K562 (cell line): ENCODE measurements at regions not wholly inside any gene's neighbourhood (a gene's known extent, or its start where the extent isn't known, plus 50 kb on each side); places are given as distances from the start of the nearest gene placed in this dataset.

Source experiments
- ARNT ChIP-seq, 2 experiments: fragments of 450-650 bp; IDR thresholded peaks; 2 replicates each; pipeline ENCODE4 v1.6.1; 2016; ENCODE audit warnings: mild to moderate bottlenecking in 1 of 2
- CBFB ChIP-seq: sonication (generic); formaldehyde crosslinking; IDR thresholded peaks from 2 replicates; pipeline ENCODE4 v1.4.0; 2020; ENCODE audit warnings: mild to moderate bottlenecking, missing genetic modification reagents
- CREBBP ChIP-seq: IDR thresholded peaks from one replicate; pipeline ENCODE4 v1.6.1; 2012; ENCODE audit warnings: low read depth, mild to moderate bottlenecking, control low read depth, inconsistent platforms, low read length
- EGR1 ChIP-seq: fragments of 450-650 bp; conservative IDR thresholded peaks from 2 replicates; pipeline ENCODE4 v1.6.1; 2017; ENCODE audit warnings: mild to moderate bottlenecking
- HDGF ChIP-seq: fragments of 450-650 bp; IDR thresholded peaks from 2 replicates; pipeline ENCODE4 v1.6.1; 2016
- JUN ChIP-seq, 2 experiments: sonication (generic) in 1 of 2; formaldehyde crosslinking in 1 of 2; IDR thresholded peaks; 2 replicates each; pipeline versions ENCODE4 v1.6.1 to v1.8.0; 2012 to 2022; ENCODE audit warnings: borderline replicate concordance in 2 of 2, mild to moderate bottlenecking in 2 of 2, improper control_type of control experiment in 1 of 2, low read depth in 1 of 2, low read length in 1 of 2, missing genetic modification reagents in 1 of 2
- L3MBTL2 ChIP-seq: fragments of 450-650 bp; IDR thresholded peaks from 2 replicates; pipeline ENCODE4 v1.6.1; 2016; ENCODE audit warnings: mild to moderate bottlenecking, moderate library complexity
- MBD2 ChIP-seq: sonication (generic); IDR thresholded peaks from 2 replicates; pipeline ENCODE4 v1.6.1; 2016; ENCODE audit warnings: low read depth, borderline replicate concordance
- MEF2D ChIP-seq: conservative IDR thresholded peaks from 2 replicates; pipeline ENCODE4 v1.6.1; 2016; ENCODE audit warnings: low read depth, missing genetic modification characterization, missing compliant biosample characterization
- NFE2 ChIP-seq: IDR thresholded peaks from 2 replicates; pipeline ENCODE4 v1.6.1; 2014; ENCODE audit warnings: antibody characterized with exemption, low read depth
- NUFIP1 ChIP-seq: fragments of 450-650 bp; IDR thresholded peaks from 2 replicates; pipeline ENCODE4 v1.6.1; 2018; ENCODE audit not compliant: partially characterized antibody
- OTX1 ChIP-seq: fragments of 450-650 bp; formaldehyde crosslinking; IDR thresholded peaks from 2 replicates; pipeline ENCODE4 v1.4.0; 2022; ENCODE audit warnings: mild to moderate bottlenecking
- PHF8 ChIP-seq: fragments of 200-600 bp; sonication (generic); IDR thresholded peaks from 2 replicates; pipeline ENCODE4 v1.6.1; 2012; ENCODE audit warnings: mixed run types, mild to moderate bottlenecking, inconsistent platforms, low read length, moderate library complexity, borderline replicate concordance
- PML ChIP-seq: IDR thresholded peaks from 2 replicates; pipeline ENCODE4 v1.6.1; 2012; ENCODE audit warnings: low read length, inconsistent platforms
- RBBP5 ChIP-seq: fragments of 200-600 bp; sonication (generic); IDR thresholded peaks from 2 replicates; pipeline ENCODE4 v1.6.1; 2012; ENCODE audit warnings: borderline replicate concordance, mild to moderate bottlenecking, low read length, control low read depth, inconsistent platforms; ENCODE audit not compliant: insufficient read depth, poor library complexity, severe bottlenecking
- SP1 ChIP-seq: sonication (generic); formaldehyde crosslinking; IDR thresholded peaks from 2 replicates; pipeline ENCODE4 v1.8.1; 2022; ENCODE audit warnings: mild to moderate bottlenecking, missing genetic modification reagents
- TCF7 ChIP-seq: sonication (generic); IDR thresholded peaks from 2 replicates; pipeline ENCODE4 v1.6.1; 2016; ENCODE audit warnings: antibody characterized with exemption, borderline replicate concordance
- TCFL5 ChIP-seq: fragments of 250-450 bp; sonication (Bioruptor Pico); conservative IDR thresholded peaks from 2 replicates; pipeline ENCODE4 v1.6.1; 2021; ENCODE audit warnings: mild to moderate bottlenecking, moderate library complexity, matching md5 sums
- ZBTB1 ChIP-seq: sonication (generic); formaldehyde crosslinking; IDR thresholded peaks from 2 replicates; pipeline ENCODE4 v1.8.1; 2023; ENCODE audit warnings: missing genetic modification reagents, low read depth, mild to moderate bottlenecking, borderline replicate concordance
- ZNF280A ChIP-seq: fragments of 450-650 bp; IDR thresholded peaks from 2 replicates; pipeline ENCODE4 v1.6.1; 2018; ENCODE audit warnings: mild to moderate bottlenecking, low read depth; ENCODE audit not compliant: partially characterized antibody
- ZNF584 ChIP-seq: fragments of 200-800 bp; sonication (Bioruptor generic); IDR thresholded peaks from 2 replicates; pipeline ENCODE4 v1.6.1; 2016; ENCODE audit warnings: low read depth, mild to moderate bottlenecking, missing genetic modification characterization, missing compliant biosample characterization
- ZNF592 ChIP-seq: fragments of 450-650 bp; IDR thresholded peaks from 2 replicates; pipeline ENCODE4 v1.6.1; 2017; ENCODE audit warnings: antibody characterized with exemption, mild to moderate bottlenecking
- ZNF780A ChIP-seq: fragments of 250-450 bp; sonication (Bioruptor Pico); IDR thresholded peaks from 2 replicates; pipeline ENCODE4 v1.5.0; 2021; ENCODE audit warnings: mild to moderate bottlenecking
- TF ChIP-seq, protein P1 (sequence below): fragments of 250-450 bp; sonication (Bioruptor Pico); IDR thresholded peaks from 2 replicates; pipeline ENCODE4 v1.5.1; 2021; ENCODE audit warnings: mild to moderate bottlenecking

GRCh38 chr20:55094353-55094861 lies 619.0 kb downstream of the DOK5 start (continued):
- TF ChIP-seq RBBP5 = no peak
- TF ChIP-seq CBFB (CRISPR knock-in tag) = no peak
- TF ChIP-seq NFE2 = peak; percentile 98
- TF ChIP-seq NUFIP1 = peak; percentile 37
- no peak for TF ChIP-seq TCF7
- no peak for TF ChIP-seq ZBTB1 (CRISPR knock-in tag)
- TF ChIP-seq SP1 (CRISPR knock-in tag) = no peak
- no peak for TF ChIP-seq OTX1 (CRISPR knock-in tag)
- TF ChIP-seq ZNF280A = no peak
- peak; percentile 37 to 43; a peak in 1 of 4 replicates for TF ChIP-seq ARNT (IDR thresholded peaks at IDR 0.05)
- TF ChIP-seq ZNF780A = no peak
- TF ChIP-seq HDGF = no peak
- 0 out of 2 replicates have a peak, but pooled peaks have one; percentile 32 for TF ChIP-seq EGR1
- peak; percentile 39; the same call in 1 of the 2 replicates for TF ChIP-seq L3MBTL2
- no peak for TF ChIP-seq TCFL5
- no peak for TF ChIP-seq CREBBP
- peak; percentile 81 for TF ChIP-seq ZNF592
- peak; percentile 21; the same call in 1 of the 2 replicates for TF ChIP-seq JUN (IDR thresholded peaks at IDR 0.05; ENCODE audit: borderline replicate concordance, low read depth, low read length)
- TF ChIP-seq JUN (CRISPR knock-in tag; IDR thresholded peaks at IDR 0.05; ENCODE audit: borderline replicate concordance) = no peak
- TF ChIP-seq MEF2D = no peak
- no peak for TF ChIP-seq ZNF584 (CRISPR knock-in tag)
- no peak for TF ChIP-seq PML
- no peak for TF ChIP-seq MBD2
- TF ChIP-seq PHF8 = no peak
- TF ChIP-seq, protein P1, sequence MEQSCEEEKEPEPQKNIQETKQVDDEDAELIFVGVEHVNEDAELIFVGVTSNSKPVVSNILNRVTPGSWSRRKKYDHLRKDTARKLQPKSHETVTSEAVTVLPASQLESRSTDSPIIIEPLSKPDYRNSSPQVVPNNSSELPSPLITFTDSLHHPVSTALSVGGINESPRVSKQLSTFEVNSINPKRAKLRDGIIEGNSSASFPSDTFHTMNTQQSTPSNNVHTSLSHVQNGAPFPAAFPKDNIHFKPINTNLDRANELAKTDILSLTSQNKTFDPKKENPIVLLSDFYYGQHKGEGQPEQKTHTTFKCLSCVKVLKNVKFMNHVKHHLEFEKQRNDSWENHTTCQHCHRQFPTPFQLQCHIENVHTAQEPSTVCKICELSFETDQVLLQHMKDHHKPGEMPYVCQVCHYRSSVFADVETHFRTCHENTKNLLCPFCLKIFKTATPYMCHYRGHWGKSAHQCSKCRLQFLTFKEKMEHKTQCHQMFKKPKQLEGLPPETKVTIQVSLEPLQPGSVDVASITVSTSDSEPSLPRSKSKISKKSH = no peak
